Stomach (tissue), 4 donors: ENCODE measurements at regions not wholly inside any gene's neighbourhood (a gene's known extent, or its start where the extent isn't known, plus 50 kb on each side); places are given as distances from the start of the nearest gene placed in this dataset.

ENCODE experiments used
- CTCF ChIP-seq, 7 experiments: fragments of 450-650 bp in 4 of 7; fragments of 200-600 bp in 3 of 7; sonication (generic) in 3 of 7; IDR thresholded peaks; one replicate each; pipeline ENCODE4 v1.5.1; 2016 to 2019; ENCODE audit warnings: antibody characterized with exemption in 7 of 7, control low read depth in 2 of 7, mild to moderate bottlenecking in 1 of 7
- POLR2A ChIP-seq, 4 donors: fragments of 450-650 bp; IDR thresholded peaks; one replicate each; pipeline ENCODE4 v1.6.1; 2016; ENCODE audit warnings: antibody characterized with exemption in 4 of 4, control low read depth in 2 of 4, mild to moderate bottlenecking in 1 of 4, moderate library complexity in 1 of 4

GRCh38 chr4:162343967-162344366 lies 180.2 kb upstream of the FSTL5 start:
- no peak for TF ChIP-seq CTCF (IDR thresholded peaks at IDR 0.05)
- no peak for TF ChIP-seq POLR2A (IDR thresholded peaks at IDR 0.05)
